ENCODE measurements at regions not wholly inside any gene's neighbourhood (a gene's known extent, or its start where the extent isn't known, plus 50 kb on each side); places are given as distances from the start of the nearest gene placed in this dataset.

DNA sequence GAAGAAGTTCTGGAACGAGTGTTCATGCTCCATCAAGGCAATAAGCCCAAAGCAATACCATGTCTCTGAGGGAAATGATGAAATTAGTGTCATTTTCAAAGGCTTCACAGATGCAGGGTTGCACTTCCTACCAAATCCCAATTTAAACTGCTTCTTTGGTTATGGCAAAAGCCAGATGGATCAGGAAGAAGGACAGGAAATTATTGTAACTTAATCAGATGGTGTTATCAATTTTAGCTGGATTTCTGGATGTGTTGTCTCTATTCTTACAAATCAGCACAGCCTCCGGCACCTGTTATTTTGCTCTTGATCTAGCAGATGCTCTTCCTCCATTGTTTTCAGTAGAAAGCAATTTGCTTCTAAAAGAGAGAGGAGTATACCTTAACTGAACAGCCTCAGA is 693.4 kb downstream of the SOCS6 start:
- TF ChIP-seq POLR2A (IDR thresholded peaks at IDR 0.05) (no peak), POLR2AphosphoS5 (IDR thresholded peaks at IDR 0.05) (no peak), EP300 (IDR thresholded peaks at IDR 0.05) (no peak)
- TF ChIP-seq, protein P1, sequence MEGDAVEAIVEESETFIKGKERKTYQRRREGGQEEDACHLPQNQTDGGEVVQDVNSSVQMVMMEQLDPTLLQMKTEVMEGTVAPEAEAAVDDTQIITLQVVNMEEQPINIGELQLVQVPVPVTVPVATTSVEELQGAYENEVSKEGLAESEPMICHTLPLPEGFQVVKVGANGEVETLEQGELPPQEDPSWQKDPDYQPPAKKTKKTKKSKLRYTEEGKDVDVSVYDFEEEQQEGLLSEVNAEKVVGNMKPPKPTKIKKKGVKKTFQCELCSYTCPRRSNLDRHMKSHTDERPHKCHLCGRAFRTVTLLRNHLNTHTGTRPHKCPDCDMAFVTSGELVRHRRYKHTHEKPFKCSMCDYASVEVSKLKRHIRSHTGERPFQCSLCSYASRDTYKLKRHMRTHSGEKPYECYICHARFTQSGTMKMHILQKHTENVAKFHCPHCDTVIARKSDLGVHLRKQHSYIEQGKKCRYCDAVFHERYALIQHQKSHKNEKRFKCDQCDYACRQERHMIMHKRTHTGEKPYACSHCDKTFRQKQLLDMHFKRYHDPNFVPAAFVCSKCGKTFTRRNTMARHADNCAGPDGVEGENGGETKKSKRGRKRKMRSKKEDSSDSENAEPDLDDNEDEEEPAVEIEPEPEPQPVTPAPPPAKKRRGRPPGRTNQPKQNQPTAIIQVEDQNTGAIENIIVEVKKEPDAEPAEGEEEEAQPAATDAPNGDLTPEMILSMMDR (IDR thresholded peaks at IDR 0.05), result no peak
